Neural progenitor cell (in vitro differentiated cells): ENCODE measurements at regions not wholly inside any gene's neighbourhood (a gene's known extent, or its start where the extent isn't known, plus 50 kb on each side); places are given as distances from the start of the nearest gene placed in this dataset.

Source experiments
- DNase-seq: peaks from one replicate; pipeline ENCODE4 v3.0.0-alpha.2; 2016; ENCODE audit warnings: low spot score
- H2AFZ ChIP-seq: fragments of 200-600 bp; sonication (generic); replicated peaks from 2 replicates; pipeline ENCODE4 v1.6.1; 2016; ENCODE audit warnings: antibody characterized with exemption
- H3F3A ChIP-seq: fragments of 200-600 bp; sonication (generic); 2 replicates; pipeline ENCODE4 v1.6.1; 2016; ENCODE audit warnings: antibody characterized with exemption, low read depth
- H3K27ac ChIP-seq: fragments of 200-600 bp; sonication (generic); 2 replicates; pipeline ENCODE4 v1.5.1; 2016; ENCODE audit warnings: mild to moderate bottlenecking
- H3K27me3 ChIP-seq: fragments of 200-600 bp; sonication (generic); 2 replicates; pipeline ENCODE4 v1.6.1; 2016; ENCODE audit warnings: mild to moderate bottlenecking, moderate library complexity
- H3K36me3 ChIP-seq: fragments of 200-600 bp; sonication (generic); 2 replicates; pipeline ENCODE4 v1.5.1; 2016
- H3K4me1 ChIP-seq: fragments of 200-600 bp; sonication (generic); 2 replicates; pipeline ENCODE4 v1.6.1; 2016; ENCODE audit warnings: mixed run types
- H3K4me2 ChIP-seq: fragments of 200-600 bp; sonication (generic); 2 replicates; pipeline ENCODE4 v1.6.1; 2016
- H3K4me3 ChIP-seq: fragments of 200-600 bp; sonication (generic); 2 replicates; pipeline ENCODE4 v1.5.1; 2016
- H3K79me2 ChIP-seq: fragments of 200-600 bp; sonication (generic); 2 replicates; pipeline ENCODE4 v1.6.1; 2016; ENCODE audit warnings: low read depth
- H3K9ac ChIP-seq: fragments of 200-600 bp; sonication (generic); 2 replicates; pipeline ENCODE4 v1.6.1; 2016
- H3K9me3 ChIP-seq: fragments of 200-600 bp; sonication (generic); 2 replicates; pipeline ENCODE4 v1.5.1; 2016; ENCODE audit warnings: low read depth
- H4K20me1 ChIP-seq: fragments of 200-600 bp; sonication (generic); 2 replicates; pipeline ENCODE4 v1.6.1; 2016; ENCODE audit warnings: low read depth
- H3K27ac Mint-ChIP-seq: 3 replicates; pipeline ENCODE4 v1.8.0; 2021; ENCODE audit warnings: mixed read lengths
- H3K27me3 Mint-ChIP-seq: 2 replicates; pipeline ENCODE4 v1.8.0; 2022; ENCODE audit warnings: low read depth, mild to moderate bottlenecking, inconsistent platforms, moderate library complexity, mixed read lengths; ENCODE audit not compliant: insufficient read depth
- H3K36me3 Mint-ChIP-seq: 3 replicates; pipeline ENCODE4 v1.8.0; 2021; ENCODE audit warnings: mixed read lengths
- H3K4me1 Mint-ChIP-seq: 3 replicates; pipeline ENCODE4 v1.8.0; 2021; ENCODE audit warnings: mixed read lengths
- H3K4me3 Mint-ChIP-seq: 3 replicates; pipeline ENCODE4 v1.8.0; 2021; ENCODE audit warnings: mild to moderate bottlenecking, moderate library complexity, mixed read lengths
- H3K9me3 Mint-ChIP-seq: 3 replicates; pipeline ENCODE4 v1.8.0; 2020; ENCODE audit warnings: mixed read lengths
- CTCF ChIP-seq: fragments of 200-600 bp; sonication (generic); IDR thresholded peaks from 2 replicates; pipeline ENCODE4 v1.5.1; 2017; ENCODE audit warnings: antibody characterized with exemption, mild to moderate bottlenecking
- EZH2 ChIP-seq: fragments of 200-600 bp; sonication (generic); IDR thresholded peaks from 2 replicates; pipeline ENCODE4 v1.6.1; 2017; ENCODE audit warnings: antibody characterized with exemption, mild to moderate bottlenecking, moderate library complexity
- EZH2phosphoT487 ChIP-seq: fragments of 200-600 bp; sonication (generic); IDR thresholded peaks from 2 replicates; pipeline ENCODE4 v1.6.1; 2017; ENCODE audit warnings: antibody characterized with exemption

GRCh38 chr17:70562137-70562536 lies 392.8 kb downstream of the KCNJ2 start:
- Histone ChIP-seq H2AFZ (no peak overlapping the region), H3K4me2 (no peak overlapping the region), H3K79me2 (no peaks in the 10 kb centered on the region), H3K4me1 (no peaks in the 10 kb centered on the region), H3K4me3 (no peak overlapping the region), H3K36me3 (no peaks in the 10 kb centered on the region), H3F3A (no peaks in the 10 kb centered on the region), H3K27ac (no peak overlapping the region), H3K27me3 (no peaks in the 10 kb centered on the region), H4K20me1 (no peaks in the 10 kb centered on the region), H3K9ac (no peak overlapping the region), H3K9me3 (no peaks in the 10 kb centered on the region)
- H3K27ac Mint-ChIP-seq: no peak overlapping the region
- no peaks in the 10 kb centered on the region for H3K9me3 Mint-ChIP-seq
- TF ChIP-seq EZH2phosphoT487 (no peak), CTCF (no peak), EZH2 (no peak)
- no peaks in the 10 kb centered on the region for H3K36me3 Mint-ChIP-seq
- no peaks in the 10 kb centered on the region for H3K4me1 Mint-ChIP-seq
- H3K4me3 Mint-ChIP-seq: no peak overlapping the region
- no peak for DNase-seq
- no peaks in the 10 kb centered on the region for H3K27me3 Mint-ChIP-seq

DNA sequence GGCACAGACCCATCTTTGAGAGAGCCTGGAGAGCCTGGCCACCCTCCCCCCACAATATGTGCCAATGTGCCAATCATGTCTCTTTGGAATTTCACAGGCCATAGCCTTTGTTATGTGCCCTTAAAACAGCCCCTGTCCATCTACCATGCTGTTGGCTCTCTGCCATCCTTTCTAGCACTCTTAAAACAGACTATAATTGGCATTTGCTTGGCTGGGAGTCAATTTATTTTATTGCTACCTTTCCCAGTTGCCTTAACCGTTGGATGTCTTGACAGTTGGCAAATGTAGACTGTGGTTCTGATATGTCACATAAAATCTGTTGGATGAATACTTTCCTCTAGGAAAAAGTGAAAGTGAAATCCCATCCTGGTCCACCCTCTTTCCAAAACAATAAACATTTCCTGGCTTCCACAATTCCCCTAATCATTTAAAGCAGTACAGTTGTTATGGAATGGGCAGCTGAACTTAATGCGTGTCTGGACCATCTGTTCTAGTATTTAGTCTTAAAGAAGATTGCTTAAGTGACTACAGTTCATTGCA lies 394.0 kb downstream of the KCNJ2 start:
- no peaks in the 10 kb centered on the region for H3K79me2 ChIP-seq
- Mint-ChIP-seq H3K4me1 (no peaks in the 10 kb centered on the region), H3K27me3 (no peaks in the 10 kb centered on the region), H3K4me3 (no peak overlapping the region), H3K36me3 (no peaks in the 10 kb centered on the region), H3K27ac (no peak overlapping the region), H3K9me3 (no peaks in the 10 kb centered on the region)
- no peak overlapping the region for H3K9ac ChIP-seq
- no peaks in the 10 kb centered on the region for H3K9me3 ChIP-seq
- TF ChIP-seq CTCF (no peak), EZH2 (no peak), EZH2phosphoT487 (no peak)
- no peaks in the 10 kb centered on the region for H3K4me1 ChIP-seq
- H3K4me3 ChIP-seq: no peak overlapping the region
- no peak overlapping the region for H2AFZ ChIP-seq
- H3K36me3 ChIP-seq: no peaks in the 10 kb centered on the region
- no peak overlapping the region for H3K4me2 ChIP-seq
- no peak overlapping the region for H3K27ac ChIP-seq
- no peaks in the 10 kb centered on the region for H3K27me3 ChIP-seq
- H4K20me1 ChIP-seq: no peaks in the 10 kb centered on the region
- H3F3A ChIP-seq: no peaks in the 10 kb centered on the region
- no peak for DNase-seq

GRCh38 chr17:70564006-70564620 lies 394.8 kb downstream of the KCNJ2 start:
- H3K36me3 ChIP-seq: no peaks in the 10 kb centered on the region
- H3K9ac ChIP-seq: no peak overlapping the region
- TF ChIP-seq EZH2phosphoT487: no peak
- TF ChIP-seq EZH2: no peak
- TF ChIP-seq CTCF: no peak
- H2AFZ ChIP-seq: no peak overlapping the region
- H3K4me2 ChIP-seq: no peak overlapping the region
- no peaks in the 10 kb centered on the region for H3K9me3 ChIP-seq
- no peak overlapping the region for H3K27ac ChIP-seq
- no peaks in the 10 kb centered on the region for H4K20me1 ChIP-seq
- H3K27me3 Mint-ChIP-seq: no peaks in the 10 kb centered on the region
- no peak overlapping the region for H3K4me3 Mint-ChIP-seq
- H3K79me2 ChIP-seq: no peaks in the 10 kb centered on the region
- no peaks in the 10 kb centered on the region for H3K27me3 ChIP-seq
- H3F3A ChIP-seq: no peaks in the 10 kb centered on the region
- no peak overlapping the region for H3K4me3 ChIP-seq
- DNase-seq: no peak
- H3K9me3 Mint-ChIP-seq: no peaks in the 10 kb centered on the region
- H3K4me1 Mint-ChIP-seq: no peaks in the 10 kb centered on the region
- H3K36me3 Mint-ChIP-seq: no peaks in the 10 kb centered on the region
- H3K27ac Mint-ChIP-seq: no peak overlapping the region
- H3K4me1 ChIP-seq: no peaks in the 10 kb centered on the region
